PC-9 (cell line): ENCODE measurements at regions not wholly inside any gene's neighbourhood (a gene's known extent, or its start where the extent isn't known, plus 50 kb on each side); places are given as distances from the start of the nearest gene placed in this dataset.

ENCODE experiments used
- BruUV-seq: library from RNA; stranded (reverse); fragments of 400-500 nt; replicated peaks from 2 replicates; lab custom pipeline; 2021; lab: Mats Ljungman, UMichigan
- CTCF ChIA-PET: fragments of 300-600 bp; sonication (Branson Sonifier 250); formaldehyde crosslinking; loops from one replicate; lab custom pipeline; 2022; ENCODE audit warnings: antibody characterized with exemption; lab: Charles Lee
- POLR2A ChIA-PET: fragments of 300-600 bp; sonication (Branson Sonifier 250); formaldehyde crosslinking; loops from one replicate; lab custom pipeline; 2022; ENCODE audit warnings: antibody characterized with exemption; ENCODE audit not compliant: unreplicated experiment; lab: Charles Lee
- DNase-seq, 2 experiments: peaks; one replicate each; pipeline versions ENCODE4 v3.0.0 to v3.0.0-alpha.2; 2015 to 2022; ENCODE audit warnings: mixed read lengths in 1 of 2
- H2AFZ ChIP-seq: fragments of 200-600 bp; sonication (generic); 2 replicates; pipeline ENCODE4 v1.8.1; 2017; ENCODE audit warnings: antibody characterized with exemption
- H3F3A ChIP-seq: fragments of 200-600 bp; sonication (generic); 2 replicates; pipeline ENCODE4 v1.8.1; 2017; ENCODE audit warnings: antibody characterized with exemption, mild to moderate bottlenecking, low read depth; ENCODE audit not compliant: insufficient read depth
- H3K27ac ChIP-seq: fragments of 200-600 bp; sonication (generic); 2 replicates; pipeline ENCODE4 v1.6.1; 2016; ENCODE audit warnings: mixed run types
- H3K27me3 ChIP-seq: fragments of 200-600 bp; sonication (generic); 2 replicates; pipeline ENCODE4 v1.6.1; 2016; ENCODE audit warnings: low read depth, mixed run types; ENCODE audit not compliant: insufficient read depth
- H3K36me3 ChIP-seq: fragments of 200-600 bp; sonication (generic); 2 replicates; pipeline ENCODE4 v1.6.1; 2016; ENCODE audit warnings: low read depth, mixed run types
- H3K4me1 ChIP-seq: fragments of 200-600 bp; sonication (generic); replicated peaks from 2 replicates; pipeline ENCODE4 v1.6.1; 2016; ENCODE audit warnings: mixed run types; ENCODE audit not compliant: insufficient read depth
- H3K4me2 ChIP-seq: fragments of 200-600 bp; sonication (generic); 2 replicates; pipeline ENCODE4 v1.6.1; 2017; ENCODE audit warnings: mixed run types
- H3K4me3 ChIP-seq: fragments of 200-600 bp; sonication (generic); 2 replicates; pipeline ENCODE4 v1.6.1; 2016; ENCODE audit warnings: mixed run types
- H3K79me2 ChIP-seq: fragments of 200-600 bp; sonication (generic); 2 replicates; pipeline ENCODE4 v1.6.1; 2017; ENCODE audit warnings: low read depth, mixed run types
- H3K9me2 ChIP-seq: fragments of 200-600 bp; sonication (generic); 2 replicates; pipeline ENCODE4 v1.8.1; 2017; ENCODE audit warnings: mild to moderate bottlenecking; ENCODE audit not compliant: insufficient read depth
- H3K9me3 ChIP-seq: fragments of 200-600 bp; sonication (generic); 2 replicates; pipeline ENCODE4 v1.8.1; 2016; ENCODE audit warnings: low read depth; ENCODE audit not compliant: insufficient read depth
- H4K20me1 ChIP-seq: fragments of 200-600 bp; sonication (generic); 2 replicates; pipeline ENCODE4 v1.8.1; 2017; ENCODE audit not compliant: insufficient read depth
- CTCF ChIP-seq: fragments of 200-600 bp; sonication (generic); conservative IDR thresholded peaks from 2 replicates; pipeline ENCODE4 v1.6.1; 2017; ENCODE audit warnings: mixed run types, antibody characterized with exemption, mild to moderate bottlenecking, moderate library complexity
- EZH2 ChIP-seq: fragments of 200-600 bp; sonication (generic); IDR thresholded peaks from 2 replicates; pipeline ENCODE4 v1.8.0; 2017; ENCODE audit warnings: antibody characterized with exemption, low read depth
- intact Hi-C: fragments of 100-400 bp; cut with micrococcal nuclease; formaldehyde crosslinking; loops from one replicate; pipeline ENCODE4 v1.10.0; 2022; ENCODE audit not compliant: unreplicated experiment

GRCh38 chr14:42311876-42312275, 705.2 kb downstream of the LRFN5 start:
- TF ChIP-seq EZH2, result no peak
- no peak for TF ChIP-seq CTCF
- no peak overlapping the region for H3K4me3 ChIP-seq
- no peaks in the 10 kb centered on the region for H3F3A ChIP-seq
- H3K27ac ChIP-seq, result no peak overlapping the region
- H3K36me3 ChIP-seq, result no peaks in the 10 kb centered on the region
- intact Hi-C loops, result no loop called here
- no peaks in the 10 kb centered on the region for H3K27me3 ChIP-seq
- BruUV-seq, result no TSS peak
- no peaks in the 10 kb centered on the region for H3K4me1 ChIP-seq
- POLR2A ChIA-PET, result no interaction called here
- no peaks in the 10 kb centered on the region for H4K20me1 ChIP-seq
- no peak overlapping the region for H3K4me2 ChIP-seq
- CTCF ChIA-PET, result no interaction called here
- no peaks in the 10 kb centered on the region for H3K9me2 ChIP-seq
- H3K9me3 ChIP-seq, result 0 out of 2 replicates have a peak, but pooled peaks cover 1% of the 10 kb centered on the region
- DNase-seq, result no peak
- no peak overlapping the region for H2AFZ ChIP-seq
- H3K79me2 ChIP-seq, result no peaks in the 10 kb centered on the region

- H3F3A ChIP-seq, result no peaks in the 10 kb centered on the region
- ChIA-PET CTCF (no interaction called here), POLR2A (no interaction called here)
- H3K79me2 ChIP-seq, result no peaks in the 10 kb centered on the region
- intact Hi-C loops, result no loop called here
- no peaks in the 10 kb centered on the region for H3K36me3 ChIP-seq
- TF ChIP-seq CTCF (no peak), EZH2 (no peak)
- no peak overlapping the region for H3K4me2 ChIP-seq
- H4K20me1 ChIP-seq, result no peaks in the 10 kb centered on the region
- no peaks in the 10 kb centered on the region for H3K27me3 ChIP-seq
- H3K27ac ChIP-seq, result no peak overlapping the region
- no peak overlapping the region for H3K4me3 ChIP-seq
- H3K9me3 ChIP-seq, result peaks cover 11% of the 10 kb centered on the region; the same call in 1 of the 2 replicates
- no TSS peak for BruUV-seq
- no peak for DNase-seq
- no peak overlapping the region for H2AFZ ChIP-seq
- no peaks in the 10 kb centered on the region for H3K4me1 ChIP-seq
- H3K9me2 ChIP-seq, result no peaks in the 10 kb centered on the region
Observed at GRCh38 chr14:42307239-42307825, 700.7 kb downstream of the LRFN5 start.

- no peak for DNase-seq
- CTCF ChIA-PET, result no interaction called here
- H3F3A ChIP-seq, result no peaks in the 10 kb centered on the region
- POLR2A ChIA-PET, result no interaction called here
- intact Hi-C loops, result no loop called here
- H3K27me3 ChIP-seq, result no peaks in the 10 kb centered on the region
- H3K79me2 ChIP-seq, result no peaks in the 10 kb centered on the region
- H3K4me1 ChIP-seq, result no peaks in the 10 kb centered on the region
- no peaks in the 10 kb centered on the region for H3K9me2 ChIP-seq
- H2AFZ ChIP-seq, result no peak overlapping the region
- H3K36me3 ChIP-seq, result no peaks in the 10 kb centered on the region
- H3K4me3 ChIP-seq, result no peak overlapping the region
- no peaks in the 10 kb centered on the region for H4K20me1 ChIP-seq
- no peak for TF ChIP-seq CTCF
- TF ChIP-seq EZH2, result no peak
- no TSS peak for BruUV-seq
- no peak overlapping the region for H3K4me2 ChIP-seq
- H3K9me3 ChIP-seq, result no peaks in the 10 kb centered on the region
- no peak overlapping the region for H3K27ac ChIP-seq
Observed at GRCh38 chr14:42299692-42300091, 693.0 kb downstream of the LRFN5 start.
